ENCODE measurements at regions not wholly inside any gene's neighbourhood (a gene's known extent, or its start where the extent isn't known, plus 50 kb on each side); places are given as distances from the start of the nearest gene placed in this dataset.

GRCh38 chr4:119696963-119697362 lies 68.4 kb upstream of the PDE5A start:
- Histone ChIP-seq H3K9me3 (ENCODE audit: control insufficient read depth in 2 of 2, insufficient read depth in 1 of 2, low read length in 1 of 2) (no peaks in the 10 kb centered on the region), H3K36me3 (ENCODE audit: control insufficient read depth in 2 of 2, insufficient read depth in 2 of 2, low read length in 1 of 2) (no peaks in the 10 kb centered on the region), H3K4me1 (ENCODE audit: control insufficient read depth in 2 of 2, insufficient read depth in 2 of 2, low read length in 2 of 2) (no peaks in the 10 kb centered on the region), H3K4me3 (ENCODE audit: low read length in 2 of 2) (no peak overlapping the region), H3K27ac (ENCODE audit: low read depth in 1 of 2, low read length in 1 of 2) (no peak overlapping the region), H3K27me3 (ENCODE audit: control insufficient read depth in 2 of 2, insufficient read depth in 1 of 2, low read length in 1 of 2) (no peaks in the 10 kb centered on the region)
- DNase-seq (ENCODE audit: low read depth in 6 of 9, low spot score in 9 of 9), result no peak

DNA sequence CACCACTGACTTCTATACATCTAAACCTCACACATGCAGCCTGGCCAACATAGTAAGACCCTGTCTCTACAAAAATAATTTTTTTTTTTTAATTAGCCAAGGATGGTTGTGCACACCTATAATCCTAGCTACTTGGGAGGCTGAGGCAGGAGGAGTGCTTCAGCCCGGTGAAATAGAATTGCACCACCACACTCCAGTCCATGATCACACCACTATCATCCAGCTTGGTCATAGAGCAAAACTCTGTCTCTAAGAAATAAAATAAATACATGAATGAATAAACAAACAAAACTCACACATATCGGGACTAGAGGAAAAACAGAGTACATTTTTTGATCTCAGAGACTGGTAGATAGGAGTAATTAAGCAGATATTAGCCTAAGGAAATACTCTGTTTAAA lies 66.6 kb upstream of the PDE5A start:
- Histone ChIP-seq H3K36me3 (ENCODE audit: control insufficient read depth in 2 of 2, insufficient read depth in 2 of 2, low read length in 1 of 2) (no peaks in the 10 kb centered on the region), H3K27me3 (ENCODE audit: control insufficient read depth in 2 of 2, insufficient read depth in 1 of 2, low read length in 1 of 2) (no peaks in the 10 kb centered on the region), H3K4me3 (ENCODE audit: low read length in 2 of 2) (no peak overlapping the region), H3K9me3 (ENCODE audit: control insufficient read depth in 2 of 2, insufficient read depth in 1 of 2, low read length in 1 of 2) (peaks cover 0 to 4% of the 10 kb centered on the region in 2 donors), H3K4me1 (ENCODE audit: control insufficient read depth in 2 of 2, insufficient read depth in 2 of 2, low read length in 2 of 2) (no peaks in the 10 kb centered on the region), H3K27ac (ENCODE audit: low read depth in 1 of 2, low read length in 1 of 2) (no peak overlapping the region)
- WGBS, result 95% methylated on average over 2 of the region's 2 CpGs
- DNase-seq (ENCODE audit: low read depth in 6 of 9, low spot score in 9 of 9), result no peak

GRCh38 chr4:119693126-119693525 lies 64.5 kb upstream of the PDE5A start:
- no peak for DNase-seq (ENCODE audit: low read depth in 6 of 9, low spot score in 9 of 9)

DNA sequence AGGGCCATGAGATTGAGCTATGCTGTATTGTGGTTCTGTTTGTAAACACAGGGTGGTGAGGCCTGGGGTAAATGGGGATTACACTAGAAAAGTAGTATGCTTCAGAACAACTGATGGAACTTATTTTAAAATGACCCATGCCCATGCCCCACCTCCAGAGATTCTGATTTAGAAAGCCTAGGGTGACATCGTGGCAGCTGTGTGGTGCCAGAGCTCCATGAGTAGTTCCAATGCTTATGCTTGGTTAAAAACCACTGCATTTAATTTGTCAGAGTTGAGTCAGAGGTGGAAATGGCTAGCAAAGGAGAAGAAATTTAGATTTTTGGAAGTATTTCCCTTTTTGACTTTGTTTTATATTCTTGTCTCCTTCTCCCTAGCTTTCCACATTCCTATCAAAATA lies 63.4 kb upstream of the PDE5A start:
- no peaks in the 10 kb centered on the region for H3K36me3 ChIP-seq (ENCODE audit: control insufficient read depth in 2 of 2, insufficient read depth in 2 of 2, low read length in 1 of 2)
- no peak for DNase-seq (ENCODE audit: low read depth in 6 of 9, low spot score in 9 of 9)
- no peak overlapping the region for H3K4me3 ChIP-seq (ENCODE audit: low read length in 2 of 2)
- 94% methylated on average over 1 of the region's 1 CpG for WGBS
- H3K27ac ChIP-seq (ENCODE audit: low read depth in 1 of 2, low read length in 1 of 2), result no peak overlapping the region
- H3K27me3 ChIP-seq (ENCODE audit: control insufficient read depth in 2 of 2, insufficient read depth in 1 of 2, low read length in 1 of 2), result no peaks in the 10 kb centered on the region
- peaks cover 0 to 4% of the 10 kb centered on the region in 2 donors for H3K9me3 ChIP-seq (ENCODE audit: control insufficient read depth in 2 of 2, insufficient read depth in 1 of 2, low read length in 1 of 2)
- H3K4me1 ChIP-seq (ENCODE audit: control insufficient read depth in 2 of 2, insufficient read depth in 2 of 2, low read length in 2 of 2), result no peaks in the 10 kb centered on the region

More at GRCh38 chr4:119693126-119693525, 64.5 kb upstream of the PDE5A start:
- Histone ChIP-seq H3K27me3 (ENCODE audit: control insufficient read depth in 2 of 2, insufficient read depth in 1 of 2, low read length in 1 of 2) (no peaks in the 10 kb centered on the region), H3K36me3 (ENCODE audit: control insufficient read depth in 2 of 2, insufficient read depth in 2 of 2, low read length in 1 of 2) (no peaks in the 10 kb centered on the region), H3K4me3 (ENCODE audit: low read length in 2 of 2) (no peak overlapping the region), H3K4me1 (ENCODE audit: control insufficient read depth in 2 of 2, insufficient read depth in 2 of 2, low read length in 2 of 2) (no peaks in the 10 kb centered on the region), H3K27ac (ENCODE audit: low read depth in 1 of 2, low read length in 1 of 2) (no peak overlapping the region), H3K9me3 (ENCODE audit: control insufficient read depth in 2 of 2, insufficient read depth in 1 of 2, low read length in 1 of 2) (peaks cover 0 to 4% of the 10 kb centered on the region in 2 donors)

DNA sequence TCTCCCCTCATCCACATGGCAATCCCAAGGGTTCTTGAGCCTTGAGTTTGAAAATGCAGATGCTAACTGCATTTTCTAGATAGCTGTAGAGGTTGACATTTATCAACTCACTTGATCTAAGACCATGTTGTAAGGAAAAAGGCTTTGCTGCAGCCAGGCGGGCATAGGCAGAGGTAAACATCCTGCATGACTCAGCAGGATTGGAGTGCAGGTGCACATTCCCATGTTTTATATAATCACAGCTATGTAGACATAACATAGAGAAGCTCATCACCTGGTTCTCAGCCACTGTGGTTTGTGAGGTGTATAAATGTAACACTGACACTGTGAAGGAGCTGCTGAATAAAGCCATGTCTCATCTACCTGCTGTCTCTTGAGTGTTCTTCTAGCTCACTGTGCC lies 62.3 kb upstream of the PDE5A start:
- 29% methylated on average over 1 of the region's 1 CpG for WGBS
- DNase-seq (ENCODE audit: low read depth in 6 of 9, low spot score in 9 of 9), result no peak
- Histone ChIP-seq H3K4me3 (ENCODE audit: low read length in 2 of 2) (no peak overlapping the region), H3K27ac (ENCODE audit: low read depth in 1 of 2, low read length in 1 of 2) (no peak overlapping the region), H3K36me3 (ENCODE audit: control insufficient read depth in 2 of 2, insufficient read depth in 2 of 2, low read length in 1 of 2) (no peaks in the 10 kb centered on the region), H3K4me1 (ENCODE audit: control insufficient read depth in 2 of 2, insufficient read depth in 2 of 2, low read length in 2 of 2) (no peaks in the 10 kb centered on the region), H3K9me3 (ENCODE audit: control insufficient read depth in 2 of 2, insufficient read depth in 1 of 2, low read length in 1 of 2) (peaks cover 0 to 4% of the 10 kb centered on the region in 2 donors), H3K27me3 (ENCODE audit: control insufficient read depth in 2 of 2, insufficient read depth in 1 of 2, low read length in 1 of 2) (no peaks in the 10 kb centered on the region)

DNA sequence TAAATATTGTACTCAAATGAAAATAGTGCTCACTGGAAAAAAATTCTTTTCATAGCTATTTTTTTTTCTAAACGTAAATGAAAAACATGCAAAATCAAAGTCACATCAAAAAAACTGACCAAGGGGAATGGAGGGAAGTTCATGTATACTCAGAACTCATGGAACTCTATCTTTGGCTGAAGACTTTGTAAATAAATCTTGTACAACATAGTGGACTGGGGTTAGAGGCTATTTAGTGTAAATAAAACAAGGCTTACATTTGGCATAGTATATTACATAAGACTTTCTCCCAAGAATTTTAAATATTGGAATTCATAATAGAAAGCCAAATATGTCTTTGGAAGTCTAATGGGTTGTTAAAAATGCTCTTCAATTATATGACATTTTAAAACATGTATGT lies 59.8 kb upstream of the PDE5A start:
- no peak for DNase-seq (ENCODE audit: low read depth in 6 of 9, low spot score in 9 of 9)
- WGBS, result 96% methylated on average over 1 of the region's 1 CpG
- Histone ChIP-seq H3K4me3 (ENCODE audit: low read length in 2 of 2) (no peak overlapping the region), H3K9me3 (ENCODE audit: control insufficient read depth in 2 of 2, insufficient read depth in 1 of 2, low read length in 1 of 2) (peaks cover 0 to 4% of the 10 kb centered on the region in 2 donors), H3K27ac (ENCODE audit: low read depth in 1 of 2, low read length in 1 of 2) (no peak overlapping the region), H3K27me3 (ENCODE audit: control insufficient read depth in 2 of 2, insufficient read depth in 1 of 2, low read length in 1 of 2) (no peaks in the 10 kb centered on the region), H3K36me3 (ENCODE audit: control insufficient read depth in 2 of 2, insufficient read depth in 2 of 2, low read length in 1 of 2) (no peaks in the 10 kb centered on the region), H3K4me1 (ENCODE audit: control insufficient read depth in 2 of 2, insufficient read depth in 2 of 2, low read length in 2 of 2) (no peaks in the 10 kb centered on the region)

DNA sequence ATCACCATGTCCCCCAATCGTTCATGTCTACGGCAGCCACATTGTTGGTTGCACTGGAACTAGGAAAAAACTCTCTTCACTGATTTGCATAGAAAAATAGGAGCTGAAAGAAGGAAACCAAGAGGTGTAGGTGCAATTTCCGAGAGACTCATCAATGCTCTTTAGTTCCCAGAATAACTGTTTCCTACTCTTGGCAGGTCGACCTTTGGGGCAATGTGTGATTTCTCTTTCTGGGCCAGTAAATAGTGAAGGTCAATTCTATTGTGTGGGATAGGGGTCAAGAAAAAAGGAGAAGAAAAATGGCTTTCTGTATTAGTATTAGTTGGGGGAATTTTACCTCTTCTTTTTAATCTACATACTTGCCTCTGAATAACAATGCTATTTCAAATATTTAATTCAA lies 55.9 kb upstream of the PDE5A start:
- Histone ChIP-seq H3K36me3 (ENCODE audit: control insufficient read depth in 2 of 2, insufficient read depth in 2 of 2, low read length in 1 of 2) (no peaks in the 10 kb centered on the region), H3K4me1 (ENCODE audit: control insufficient read depth in 2 of 2, insufficient read depth in 2 of 2, low read length in 2 of 2) (no peaks in the 10 kb centered on the region), H3K9me3 (ENCODE audit: control insufficient read depth in 2 of 2, insufficient read depth in 1 of 2, low read length in 1 of 2) (no peaks in the 10 kb centered on the region), H3K4me3 (ENCODE audit: low read length in 2 of 2) (no peak overlapping the region), H3K27ac (ENCODE audit: low read depth in 1 of 2, low read length in 1 of 2) (no peak overlapping the region), H3K27me3 (ENCODE audit: control insufficient read depth in 2 of 2, insufficient read depth in 1 of 2, low read length in 1 of 2) (no peaks in the 10 kb centered on the region)
- WGBS, result 86% methylated on average over 4 of the region's 4 CpGs
- DNase-seq (ENCODE audit: low read depth in 6 of 9, low spot score in 9 of 9), result no peak

- Histone ChIP-seq H3K27ac (ENCODE audit: low read depth in 1 of 2, low read length in 1 of 2) (no peak overlapping the region), H3K4me1 (ENCODE audit: control insufficient read depth in 2 of 2, insufficient read depth in 2 of 2, low read length in 2 of 2) (no peaks in the 10 kb centered on the region), H3K36me3 (ENCODE audit: control insufficient read depth in 2 of 2, insufficient read depth in 2 of 2, low read length in 1 of 2) (no peaks in the 10 kb centered on the region), H3K27me3 (ENCODE audit: control insufficient read depth in 2 of 2, insufficient read depth in 1 of 2, low read length in 1 of 2) (no peaks in the 10 kb centered on the region), H3K4me3 (ENCODE audit: low read length in 2 of 2) (no peak overlapping the region), H3K9me3 (ENCODE audit: control insufficient read depth in 2 of 2, insufficient read depth in 1 of 2, low read length in 1 of 2) (no peaks in the 10 kb centered on the region)
- no peak for DNase-seq (ENCODE audit: low read depth in 6 of 9, low spot score in 9 of 9)
- 89% methylated on average over 1 of the region's 1 CpG for WGBS
Observed at GRCh38 chr4:119683518-119683917, 54.9 kb upstream of the PDE5A start.

- H3K27me3 ChIP-seq (ENCODE audit: control insufficient read depth in 2 of 2, insufficient read depth in 1 of 2, low read length in 1 of 2), result no peaks in the 10 kb centered on the region
- no peak overlapping the region for H3K27ac ChIP-seq (ENCODE audit: low read depth in 1 of 2, low read length in 1 of 2)
- no peaks in the 10 kb centered on the region for H3K9me3 ChIP-seq (ENCODE audit: control insufficient read depth in 2 of 2, insufficient read depth in 1 of 2, low read length in 1 of 2)
- WGBS, result 90% methylated on average over 2 of the region's 2 CpGs
- no peaks in the 10 kb centered on the region for H3K36me3 ChIP-seq (ENCODE audit: control insufficient read depth in 2 of 2, insufficient read depth in 2 of 2, low read length in 1 of 2)
- DNase-seq (ENCODE audit: low read depth in 6 of 9, low spot score in 9 of 9), result no peak
- H3K4me1 ChIP-seq (ENCODE audit: control insufficient read depth in 2 of 2, insufficient read depth in 2 of 2, low read length in 2 of 2), result no peaks in the 10 kb centered on the region
- no peak overlapping the region for H3K4me3 ChIP-seq (ENCODE audit: low read length in 2 of 2)
Observed at GRCh38 chr4:119682099-119682498, 53.5 kb upstream of the PDE5A start.

- H3K36me3 ChIP-seq (ENCODE audit: control insufficient read depth in 2 of 2, insufficient read depth in 2 of 2, low read length in 1 of 2), result no peaks in the 10 kb centered on the region
- WGBS, result 57% methylated on average over 3 of the region's 3 CpGs
- H3K9me3 ChIP-seq (ENCODE audit: control insufficient read depth in 2 of 2, insufficient read depth in 1 of 2, low read length in 1 of 2), result no peaks in the 10 kb centered on the region
- no peak overlapping the region for H3K27ac ChIP-seq (ENCODE audit: low read depth in 1 of 2, low read length in 1 of 2)
- H3K4me3 ChIP-seq (ENCODE audit: low read length in 2 of 2), result no peak overlapping the region
- no peaks in the 10 kb centered on the region for H3K4me1 ChIP-seq (ENCODE audit: control insufficient read depth in 2 of 2, insufficient read depth in 2 of 2, low read length in 2 of 2)
- no peak for DNase-seq (ENCODE audit: low read depth in 6 of 9, low spot score in 9 of 9)
- no peaks in the 10 kb centered on the region for H3K27me3 ChIP-seq (ENCODE audit: control insufficient read depth in 2 of 2, insufficient read depth in 1 of 2, low read length in 1 of 2)
Observed at GRCh38 chr4:119679251-119679650, 50.6 kb upstream of the PDE5A start.

All from thymus (tissue), 11 donors.